HG03469 (cell line): ENCODE measurements at regions not wholly inside any gene's neighbourhood (a gene's known extent, or its start where the extent isn't known, plus 50 kb on each side); places are given as distances from the start of the nearest gene placed in this dataset.
"Not testable (repeated sequence)": the region's sequence is repeated elsewhere in the genome, so short reads cannot be mapped to it uniquely, and the experiment has no call there.

ENCODE experiments used
- ATAC-seq: cut with Tn5 transposase; IDR thresholded peaks from one replicate; pipeline ENCODE4 v1.9.1; 2021; ENCODE audit warnings: mild to moderate bottlenecking, moderate library complexity, moderate number of reproducible peaks; ENCODE audit not compliant: unreplicated experiment

DNA sequence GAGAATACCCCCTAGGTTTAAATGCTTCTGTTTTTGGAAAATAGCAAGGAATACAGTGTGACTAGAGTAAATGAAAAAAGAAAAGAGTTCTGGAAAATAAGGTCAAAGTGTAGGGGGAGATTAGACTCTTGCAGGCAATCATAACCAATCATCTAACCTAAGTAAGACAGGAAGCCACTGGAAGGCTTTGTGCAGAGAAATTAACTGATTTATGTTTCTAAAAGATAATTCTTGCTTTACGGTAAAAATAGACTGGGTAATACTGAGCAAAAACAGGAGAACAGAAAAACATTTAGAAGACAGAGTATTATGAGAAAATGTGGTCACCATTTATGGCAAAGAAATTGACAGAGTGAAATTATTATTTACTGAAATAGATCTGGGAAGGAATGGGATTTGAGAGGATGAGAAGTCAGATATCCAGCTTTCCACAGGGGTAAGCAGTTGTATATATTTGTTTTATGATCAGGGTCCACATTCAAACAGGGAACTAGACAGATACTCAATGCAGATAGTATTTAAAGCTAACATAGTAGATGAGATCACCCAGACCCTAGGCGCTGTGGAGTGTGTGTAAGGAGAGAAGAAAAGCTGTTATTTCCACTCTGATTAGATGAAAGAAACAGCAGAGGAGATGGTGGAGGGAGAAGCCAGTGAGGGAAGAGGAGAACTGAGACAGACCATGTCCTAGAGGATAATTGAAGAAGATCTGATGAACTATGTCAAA lies 1225.3 kb downstream of the CDH11 start:
- ATAC-seq = no peak

DNA sequence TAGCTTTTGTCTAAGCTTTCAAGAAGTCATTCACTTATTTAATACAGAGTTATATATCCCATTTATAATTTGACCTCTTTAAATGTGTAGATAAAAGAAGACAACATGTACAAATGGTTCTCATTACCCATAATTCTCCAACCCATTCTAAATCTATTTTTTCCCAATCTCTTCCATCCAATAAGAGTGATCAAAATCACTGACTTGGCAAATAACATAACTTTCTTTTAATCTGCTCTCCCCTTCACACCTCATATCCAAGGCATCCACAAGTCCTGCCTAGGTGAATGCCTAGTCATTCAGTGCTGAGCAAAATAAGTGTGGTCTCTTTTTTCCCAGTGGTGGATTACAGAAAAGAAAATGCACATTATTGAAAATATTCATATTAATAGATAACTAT lies 1231.1 kb downstream of the CDH11 start:
- no peak for ATAC-seq

DNA sequence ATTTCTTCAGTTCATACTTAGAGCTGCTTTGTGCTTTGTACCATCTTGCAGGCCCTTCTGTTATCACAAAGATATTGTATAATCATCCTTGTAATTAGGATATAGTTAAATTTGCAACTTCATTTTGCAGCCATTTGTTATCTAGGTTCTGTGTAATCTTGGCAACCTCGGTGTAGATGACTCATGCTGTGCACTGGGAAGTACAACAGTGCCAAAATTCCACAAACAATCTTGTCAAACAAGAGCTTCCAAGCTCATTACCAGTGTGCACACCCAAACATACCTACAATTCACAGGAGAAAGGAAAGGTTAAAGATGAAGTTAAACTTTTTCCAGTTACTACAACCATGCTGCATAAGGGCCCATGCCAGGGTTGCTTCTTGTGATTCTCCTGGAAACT lies 1231.8 kb downstream of the CDH11 start:
- ATAC-seq = no peak

DNA sequence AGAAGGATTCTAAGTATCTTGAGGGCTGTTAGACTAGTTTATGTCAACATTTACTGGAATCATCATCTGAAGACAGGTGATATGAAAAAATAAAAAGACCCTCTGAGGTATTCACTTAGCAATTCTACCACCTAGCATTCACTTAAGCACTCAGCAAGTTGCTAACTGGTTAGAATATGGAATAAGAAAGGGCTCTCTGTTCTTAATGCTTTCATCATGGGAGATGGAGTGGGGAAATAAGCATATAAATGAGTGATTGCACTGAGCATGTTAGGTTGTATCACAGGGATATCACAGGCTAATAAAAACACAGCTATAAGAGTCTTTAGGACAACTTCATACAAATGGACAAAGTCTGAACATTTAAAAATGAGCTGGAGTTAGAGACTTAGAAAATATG lies 1238.8 kb downstream of the CDH11 start:
- ATAC-seq = no peak

DNA sequence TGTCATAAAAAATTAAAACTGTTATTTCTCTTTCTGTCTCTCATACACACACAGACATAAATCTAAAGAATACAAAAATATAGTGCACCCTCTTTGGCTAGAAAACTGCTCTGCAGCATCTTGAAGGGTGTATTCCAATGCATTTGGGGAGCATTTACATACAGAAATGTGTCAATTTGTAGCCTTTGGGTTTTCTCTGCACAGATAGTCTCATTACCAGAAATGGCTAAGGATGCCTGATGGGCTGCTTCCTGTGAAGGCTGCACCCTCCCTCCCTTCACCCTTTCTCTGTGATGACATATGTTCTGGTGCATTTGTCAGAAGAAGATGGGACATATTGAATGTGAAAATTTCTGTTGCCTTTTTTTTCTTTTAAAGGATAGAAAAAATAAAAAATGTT lies 1239.3 kb downstream of the CDH11 start:
- no peak for ATAC-seq

DNA sequence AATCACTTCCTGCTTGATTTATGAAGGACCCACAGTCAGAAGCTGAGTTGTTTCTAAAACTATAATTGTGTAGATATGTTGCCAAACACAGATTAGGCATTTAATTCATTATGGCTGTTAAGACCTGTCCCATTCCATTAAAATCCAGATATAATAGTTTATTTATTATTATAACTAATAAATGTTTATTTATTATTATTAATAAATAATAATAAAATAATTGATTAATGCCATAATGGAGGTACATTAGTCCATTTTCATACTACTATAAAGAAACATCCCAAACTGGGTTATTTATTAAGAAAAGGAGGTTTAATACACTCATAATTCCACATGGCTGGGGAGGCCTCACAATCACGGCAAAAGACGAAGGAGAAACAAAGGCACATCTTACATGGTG lies 1240.9 kb downstream of the CDH11 start:
- ATAC-seq = no peak

DNA sequence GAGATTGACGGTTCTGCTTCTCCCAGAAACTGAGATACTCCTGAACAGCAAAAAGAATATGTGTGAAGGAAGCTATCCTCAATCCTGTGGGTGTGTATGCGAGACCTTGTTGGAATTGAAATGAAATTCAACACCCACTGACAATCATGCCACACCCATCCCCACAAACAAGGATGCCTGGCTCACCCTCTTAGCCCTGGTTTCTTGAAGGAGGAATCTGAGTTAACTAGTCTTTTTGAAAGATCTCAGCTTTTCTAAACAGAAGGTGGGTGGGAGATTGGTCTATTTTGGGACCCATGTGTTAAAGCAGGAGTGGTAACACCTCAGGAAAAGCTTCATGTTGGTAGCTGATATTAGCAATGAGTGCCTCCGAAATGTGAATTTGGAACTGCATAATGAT lies 1244.5 kb downstream of the CDH11 start:
- ATAC-seq = no peak

DNA sequence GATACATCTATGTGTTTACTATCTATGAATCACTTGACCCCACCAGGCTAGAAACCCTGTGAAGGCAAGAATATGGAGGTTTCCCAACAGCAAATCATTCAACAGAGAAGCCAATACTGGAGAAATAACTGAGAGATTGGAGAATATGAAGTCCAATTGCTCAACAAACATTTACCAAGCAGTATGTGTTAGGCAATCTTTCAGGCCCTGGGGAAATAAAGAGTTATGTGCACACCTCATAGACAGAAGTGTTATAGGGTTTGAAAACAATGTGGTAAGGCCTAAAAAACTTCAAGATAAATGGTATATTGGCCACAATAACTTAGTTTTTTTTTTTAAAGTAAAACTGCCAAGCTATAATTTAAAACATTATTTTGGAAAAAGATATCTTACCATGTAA lies 1245.8 kb downstream of the CDH11 start:
- ATAC-seq = no peak

DNA sequence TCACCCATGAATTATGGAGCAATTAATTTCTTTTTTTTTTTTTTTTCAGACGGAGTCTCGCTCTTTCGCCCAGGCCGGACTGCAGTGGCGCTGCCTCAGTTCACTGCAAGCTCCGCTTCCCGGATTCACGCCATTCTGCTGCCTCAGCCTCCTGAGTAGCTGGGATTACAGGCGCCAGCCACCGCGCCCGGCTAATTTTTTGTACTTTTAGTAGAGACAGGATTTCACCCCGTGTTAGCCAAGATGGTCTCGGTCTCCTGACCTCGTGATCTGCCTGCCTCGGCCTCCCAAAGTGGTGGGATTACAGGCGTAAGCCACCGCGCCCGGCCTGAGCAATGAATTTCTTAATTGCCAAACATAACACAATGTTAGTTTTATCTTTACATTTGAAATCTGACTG lies 1261.2 kb downstream of the CDH11 start:
- ATAC-seq = not testable (repeated sequence)

DNA sequence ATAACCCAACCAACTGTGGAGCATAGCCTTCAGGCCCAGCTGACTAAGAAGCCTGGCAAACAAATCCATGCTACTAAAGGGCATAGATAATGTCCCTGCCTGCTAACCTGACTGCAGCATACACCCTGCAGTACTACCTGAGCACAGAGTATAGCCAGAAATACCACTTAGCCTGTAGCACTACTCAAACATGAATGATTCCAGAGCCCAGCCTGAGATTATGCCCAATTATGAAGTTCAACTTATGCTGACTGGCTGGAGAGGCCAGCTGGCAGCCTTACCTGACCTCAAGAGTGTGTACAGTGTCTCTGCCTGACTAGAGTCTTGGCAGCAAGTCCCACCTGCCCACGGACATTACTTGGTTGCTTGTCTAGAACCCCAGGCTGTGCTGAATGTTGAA lies 1265.3 kb downstream of the CDH11 start:
- ATAC-seq = no peak

DNA sequence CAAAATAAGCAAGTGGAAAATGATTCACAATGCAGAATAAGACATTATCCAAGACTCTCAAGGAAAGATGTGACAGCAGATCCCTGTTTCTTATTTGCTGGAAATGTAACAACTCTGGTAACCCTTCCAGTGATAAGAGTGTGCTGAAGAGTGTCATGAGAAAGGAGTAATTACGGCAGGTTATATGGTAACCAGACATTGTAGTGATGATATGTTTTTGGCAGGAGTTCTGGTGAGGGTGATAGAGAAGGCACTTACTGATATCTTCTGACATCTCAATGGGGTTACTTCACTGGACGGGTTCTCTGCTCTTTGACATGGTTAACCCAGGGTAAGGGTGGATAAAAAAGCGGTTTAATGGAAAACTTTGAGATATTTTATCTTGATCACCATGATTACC lies 1270.9 kb downstream of the CDH11 start:
- ATAC-seq = no peak

DNA sequence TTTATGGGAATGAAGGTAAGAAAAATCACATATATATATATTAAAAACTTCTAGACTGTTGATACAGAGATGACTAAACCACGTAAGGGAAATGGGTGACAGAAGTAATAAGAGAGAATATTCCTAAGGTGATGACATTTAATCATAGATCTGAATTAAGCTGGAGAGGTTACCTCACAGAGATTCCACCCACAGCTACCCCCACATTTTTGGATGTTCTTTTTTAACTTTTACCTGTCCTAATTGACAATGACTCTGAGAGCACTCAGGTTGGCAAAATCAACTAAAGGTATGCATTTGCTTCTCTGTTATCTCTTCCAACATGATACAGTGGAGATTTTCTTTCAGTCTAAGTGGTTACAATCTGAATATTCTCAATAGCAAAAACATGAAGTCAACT lies 1280.6 kb downstream of the CDH11 start:
- no peak for ATAC-seq

DNA sequence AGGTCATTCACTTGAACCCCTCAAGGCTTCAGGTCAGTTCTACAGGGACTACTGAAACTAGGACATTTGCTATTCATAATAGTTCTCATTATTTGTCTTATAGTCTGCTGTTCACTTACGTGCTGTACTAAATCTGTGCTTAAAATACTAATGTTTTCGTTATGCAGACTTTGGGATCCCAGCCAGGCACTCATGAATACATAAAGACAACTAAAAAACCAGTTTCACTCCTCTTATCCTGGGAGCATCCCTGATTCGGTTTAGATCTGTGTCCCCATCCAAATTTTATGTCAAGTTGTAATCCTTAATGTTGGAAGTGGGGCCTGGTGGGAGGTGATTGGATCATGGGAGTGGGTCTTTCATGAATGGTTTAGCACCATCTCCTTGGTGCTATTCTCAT lies 1291.8 kb downstream of the CDH11 start:
- ATAC-seq = no peak

DNA sequence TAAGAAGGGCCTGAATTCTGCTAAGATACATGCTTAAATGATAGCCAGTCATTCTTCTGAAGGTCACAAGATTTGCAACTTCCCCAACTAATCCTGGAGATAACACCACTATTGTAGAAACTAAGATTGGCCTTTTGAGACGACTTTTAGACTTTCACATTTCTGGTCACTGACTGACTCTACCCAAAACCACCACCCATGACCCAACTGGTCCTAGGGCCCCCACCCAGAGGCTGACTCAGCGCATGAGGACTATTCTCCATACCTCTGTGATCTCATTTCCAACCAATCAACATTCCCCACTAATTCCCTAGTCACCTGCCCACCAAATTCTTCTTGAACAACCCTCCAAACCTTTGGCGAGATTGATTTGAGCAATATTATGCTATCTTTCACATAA lies 1299.0 kb downstream of the CDH11 start:
- ATAC-seq = no peak

DNA sequence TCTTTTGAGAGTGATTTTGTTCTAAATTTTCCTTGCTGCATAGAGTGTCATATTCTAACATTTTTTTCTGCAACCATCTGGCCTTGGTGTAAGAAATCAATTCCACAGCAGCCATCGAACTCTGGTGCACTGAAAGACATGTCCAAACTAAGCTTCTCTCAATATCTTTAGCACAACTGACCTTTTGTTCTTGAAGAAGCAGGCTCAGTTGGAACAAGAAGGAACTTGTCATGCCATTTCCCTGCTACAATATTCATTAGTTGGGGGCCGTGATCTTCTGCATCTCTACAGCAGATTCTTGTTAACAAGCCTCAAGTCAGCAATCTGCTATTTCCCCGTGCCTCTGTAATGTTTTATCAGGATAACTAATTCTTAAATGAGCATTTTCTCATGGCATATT lies 1305.6 kb downstream of the CDH11 start:
- ATAC-seq = no peak

DNA sequence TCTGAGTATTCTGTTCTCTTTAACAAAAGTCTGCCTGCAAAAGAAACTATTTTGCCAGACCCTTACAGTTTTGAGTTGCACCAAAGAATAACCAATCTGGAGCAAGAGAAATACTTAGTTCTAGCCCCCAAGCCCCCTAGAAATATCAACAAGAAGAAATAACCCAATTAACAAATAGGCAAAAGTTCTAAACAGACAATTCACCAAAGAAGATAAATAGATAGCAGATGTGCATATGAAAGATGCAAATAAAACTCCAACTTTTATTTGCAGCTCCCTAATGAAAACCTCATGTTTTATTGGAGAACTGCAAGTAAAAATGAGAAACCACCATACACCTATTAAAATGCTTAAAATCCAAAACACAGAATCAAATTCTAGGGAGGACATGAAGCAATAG lies 1308.0 kb downstream of the CDH11 start:
- ATAC-seq = no peak

DNA sequence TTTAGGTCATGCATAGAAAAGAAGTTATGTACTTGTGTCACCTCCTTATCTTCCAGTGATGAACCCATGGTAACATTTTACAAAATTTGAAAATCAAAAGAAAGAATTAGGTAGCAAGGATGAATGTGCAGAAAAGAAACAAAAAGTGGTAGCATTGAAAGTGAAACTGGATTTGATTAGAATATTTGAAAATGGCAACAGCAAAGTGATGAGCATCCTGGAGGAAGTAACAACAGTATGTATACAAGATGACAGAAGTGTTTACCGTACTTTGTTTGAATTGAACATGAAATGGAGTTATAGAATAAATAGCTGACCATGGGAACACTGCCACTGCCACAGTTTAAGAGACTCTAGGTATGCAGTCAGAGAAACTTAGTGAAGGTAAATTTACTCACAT lies 1313.1 kb downstream of the CDH11 start:
- ATAC-seq = no peak

DNA sequence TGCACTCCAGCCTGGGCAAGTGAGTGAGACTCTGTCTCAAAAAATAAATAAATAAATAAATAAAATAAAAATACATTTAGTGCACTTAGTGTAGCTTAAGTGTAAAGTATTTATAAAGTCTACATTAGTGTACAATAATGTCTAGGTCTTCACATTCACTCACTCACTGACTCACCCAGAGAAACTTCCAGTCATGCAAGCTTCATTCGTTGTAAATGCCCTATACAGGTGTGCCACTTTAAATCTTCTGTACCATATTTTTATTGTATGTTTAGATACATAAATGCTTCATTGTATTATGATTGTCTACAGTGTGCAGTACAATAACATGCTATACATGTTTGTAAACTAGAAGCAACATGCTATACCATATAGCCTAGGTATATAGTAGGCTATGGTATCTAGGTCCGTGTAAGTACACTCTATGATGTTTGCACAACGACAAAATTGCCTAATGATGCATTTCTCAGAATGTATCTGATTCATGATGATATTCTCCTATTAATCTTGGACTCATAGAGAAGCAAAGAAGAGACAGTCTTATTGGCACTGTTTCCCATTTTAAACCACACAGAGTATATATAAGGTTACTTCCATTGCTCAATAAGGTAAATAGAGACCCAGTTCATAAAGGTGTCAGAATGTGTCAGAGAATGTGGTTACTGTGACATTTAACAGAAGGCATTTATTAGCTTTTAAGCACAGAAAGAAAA lies 1314.9 kb downstream of the CDH11 start:
- no peak for ATAC-seq

DNA sequence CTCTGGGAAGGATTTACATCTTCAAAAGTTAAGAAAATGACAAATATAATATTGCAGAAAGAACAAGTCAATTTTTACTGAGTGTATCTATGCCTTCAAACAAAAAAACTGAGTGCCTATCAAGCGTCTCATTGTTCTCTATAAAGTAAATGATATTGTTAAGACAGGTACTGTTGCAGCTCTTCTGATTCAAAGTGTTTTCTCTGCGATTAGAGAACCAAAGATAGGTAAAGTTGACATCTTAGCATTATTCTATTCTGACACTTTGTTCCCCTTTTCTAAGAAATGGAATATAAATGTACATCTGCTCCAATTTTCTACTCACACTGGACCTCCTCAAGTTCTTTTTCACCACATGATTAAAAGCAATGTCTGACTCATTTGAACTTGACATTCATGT lies 1317.7 kb downstream of the CDH11 start:
- ATAC-seq = no peak

DNA sequence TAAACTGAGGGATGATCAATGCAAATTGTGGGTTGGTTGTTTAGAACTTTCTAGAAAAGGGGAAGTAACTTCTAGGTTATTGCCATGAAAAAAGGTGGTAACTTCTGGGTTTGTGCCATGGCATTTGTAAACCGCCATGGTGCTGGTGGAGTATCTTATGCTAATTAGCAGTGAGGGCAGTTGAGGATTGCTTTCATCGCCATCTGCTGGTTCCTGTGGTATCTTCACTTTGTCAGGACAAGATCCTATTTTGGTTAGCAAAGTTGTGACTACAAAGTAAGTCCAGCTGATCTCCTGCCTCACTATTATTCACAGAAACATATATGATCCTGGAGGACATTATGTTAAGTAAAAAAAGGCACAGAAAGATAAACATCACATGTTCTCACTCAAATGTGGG lies 1332.3 kb downstream of the CDH11 start:
- no peak for ATAC-seq

DNA sequence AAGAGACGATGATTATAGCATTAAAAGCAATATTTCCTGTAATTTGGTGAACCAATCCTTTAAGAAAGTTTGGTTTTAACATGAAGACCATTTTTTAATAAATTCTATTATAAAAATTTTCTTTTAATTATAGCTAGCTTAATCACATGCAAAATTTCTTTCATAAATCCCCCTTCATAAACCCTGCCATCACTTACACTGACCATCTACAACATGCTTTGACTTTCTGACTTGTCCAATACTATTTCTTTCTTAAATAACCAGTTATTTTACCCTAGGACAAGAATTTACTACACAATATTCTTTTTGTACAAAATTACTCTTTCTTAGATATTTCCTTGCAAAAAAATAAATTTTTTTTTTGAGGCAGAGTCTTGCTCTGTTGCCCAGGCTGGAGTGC lies 1334.8 kb downstream of the CDH11 start:
- ATAC-seq = no peak

DNA sequence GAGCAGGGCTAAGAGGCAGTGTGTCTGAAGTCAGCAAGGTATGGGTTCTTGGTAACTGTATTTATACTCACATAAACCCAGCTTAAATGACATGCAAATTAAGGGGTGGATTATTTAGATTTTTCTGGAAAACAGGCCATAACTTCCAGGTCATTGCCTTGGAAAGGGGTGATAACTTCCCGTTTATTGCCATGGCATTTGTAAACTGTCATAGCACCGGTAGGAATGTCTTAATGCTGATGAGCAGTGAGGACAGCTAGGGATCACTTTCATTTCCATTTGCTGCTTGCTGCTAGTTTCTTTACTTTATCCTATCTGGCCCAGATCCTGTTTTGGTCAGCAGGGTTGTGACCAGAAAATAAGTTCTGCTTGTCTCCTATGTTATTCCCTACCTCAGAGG lies 1336.7 kb downstream of the CDH11 start:
- ATAC-seq = no peak

DNA sequence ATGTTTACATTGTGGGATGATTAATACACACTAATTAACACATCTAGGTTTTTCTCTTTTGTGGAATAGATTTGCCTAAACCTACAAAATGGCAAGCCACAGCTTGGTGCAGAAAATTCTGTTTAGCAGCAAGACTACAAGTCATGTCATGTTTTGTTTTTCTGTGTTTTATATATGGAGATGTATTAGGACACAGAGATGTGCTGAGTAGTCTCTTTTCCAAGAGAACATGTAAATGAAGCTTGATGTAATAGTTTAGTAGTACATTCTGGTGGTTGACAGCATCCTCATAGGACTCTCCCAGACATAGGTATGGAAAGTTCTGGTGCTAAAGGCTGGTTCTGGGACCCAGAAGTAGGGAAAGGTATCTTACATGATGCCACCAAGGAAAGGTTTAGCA lies 1345.4 kb downstream of the CDH11 start:
- ATAC-seq = no peak
